Activated CD4-positive, alpha-beta T cell treated with anti-CD3 and anti-CD28 coated beads, Interleukin-2, amount 50 U/mL, for 48 hours (primary cell): ENCODE measurements at regions not wholly inside any gene's neighbourhood (a gene's known extent, or its start where the extent isn't known, plus 50 kb on each side); places are given as distances from the start of the nearest gene placed in this dataset.
"Not testable (repeated sequence)": the region's sequence is repeated elsewhere in the genome, so short reads cannot be mapped to it uniquely, and the experiment has no call there.

Experiments
- DNase-seq, 2 experiments: peaks; one replicate each; pipeline ENCODE4 v3.0.0-alpha.2; 2020

- DNase-seq = no peak
Measured at GRCh38 chrX:43423876-43424275, 232.2 kb upstream of the MAOA start.

GRCh38 chrX:43436517-43436916 is 219.6 kb upstream of the MAOA start:
- DNase-seq = no peak

DNA sequence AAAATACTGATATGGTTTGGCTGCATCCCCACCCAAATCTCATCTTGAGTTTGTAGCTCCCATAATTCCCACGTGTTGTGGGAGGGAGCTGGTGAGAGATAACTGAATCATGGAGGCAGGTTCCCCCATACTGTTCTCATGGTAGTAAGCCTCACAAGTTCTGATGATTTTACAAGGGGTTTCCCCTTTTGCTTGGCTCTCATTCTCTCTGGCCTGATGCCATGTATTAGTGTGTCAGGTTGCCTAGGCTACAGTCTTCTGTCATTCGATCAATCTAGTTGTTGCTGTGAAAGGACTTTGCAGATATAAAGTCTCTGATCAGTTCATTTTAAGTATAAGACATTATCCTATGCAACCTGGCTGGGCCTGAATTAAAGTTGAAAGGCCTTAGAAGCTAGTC is 209.3 kb upstream of the MAOA start:
- no peak for DNase-seq

DNA sequence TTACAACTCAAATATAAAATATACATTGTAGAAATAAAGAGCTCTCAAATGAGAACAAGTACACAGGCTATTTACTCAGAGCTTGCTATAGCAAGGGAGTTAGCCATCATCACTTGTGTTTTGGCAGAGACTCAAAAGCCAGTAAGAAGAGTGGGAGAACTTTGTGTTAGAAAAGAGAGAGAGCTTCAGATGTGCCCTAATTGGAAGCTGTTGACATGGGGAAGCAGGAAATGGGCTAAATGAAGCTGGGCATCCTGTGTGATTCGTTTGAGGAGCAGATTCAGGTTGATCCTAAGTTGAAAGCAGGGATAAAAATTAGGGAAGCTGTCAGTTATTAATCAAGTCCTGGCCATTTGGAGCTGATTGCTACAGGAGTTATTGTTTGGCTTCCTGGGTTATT is 207.4 kb upstream of the MAOA start:
- no peak for DNase-seq

- no peak for DNase-seq
Measured at GRCh38 chrX:43450355-43450754, 205.7 kb upstream of the MAOA start.

GRCh38 chrX:43451976-43452686 is 204.0 kb upstream of the MAOA start:
- not testable (repeated sequence) for DNase-seq

DNA sequence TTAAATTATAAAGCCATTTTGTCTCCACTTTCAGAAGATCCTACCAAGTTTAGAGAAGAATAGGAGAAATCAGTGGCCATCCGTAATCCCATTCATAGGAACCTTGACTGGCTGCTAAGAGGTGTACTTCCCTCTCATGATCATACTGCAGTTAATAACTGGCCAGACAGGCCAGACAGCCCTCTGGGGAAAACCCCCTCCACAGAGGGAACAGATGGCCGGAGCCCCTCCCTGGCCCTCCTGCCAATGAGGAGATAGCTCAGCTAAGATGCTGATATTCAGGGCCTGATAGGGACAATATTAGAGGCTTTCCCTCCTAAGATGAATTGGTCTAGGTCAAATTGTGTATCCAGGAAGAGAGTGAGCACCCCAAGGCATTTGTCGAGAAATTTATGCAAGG is 200.0 kb upstream of the MAOA start:
- no peak for DNase-seq

DNA sequence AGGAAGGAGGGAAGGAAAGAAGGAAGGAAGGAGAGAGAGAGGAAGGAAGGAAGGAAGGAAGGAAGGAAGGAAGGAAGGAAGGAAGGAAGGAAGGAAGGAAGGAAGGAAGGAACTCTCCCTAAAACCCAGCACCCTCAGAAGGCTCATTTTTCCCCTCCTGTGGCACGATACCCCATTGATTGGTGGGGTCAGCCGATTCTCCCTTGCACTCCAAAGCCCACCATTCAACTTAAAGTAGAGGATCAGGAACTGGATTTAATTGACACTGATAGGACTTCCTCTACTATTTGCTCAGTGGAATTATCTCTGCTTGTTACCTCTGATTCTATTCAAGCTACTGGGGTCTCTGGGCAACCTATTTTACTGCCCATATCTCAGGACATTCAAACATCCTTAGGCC is 199.2 kb upstream of the MAOA start:
- no peak for DNase-seq

- no peak for DNase-seq
Measured at GRCh38 chrX:43467608-43468234, 188.4 kb upstream of the MAOA start.

DNA sequence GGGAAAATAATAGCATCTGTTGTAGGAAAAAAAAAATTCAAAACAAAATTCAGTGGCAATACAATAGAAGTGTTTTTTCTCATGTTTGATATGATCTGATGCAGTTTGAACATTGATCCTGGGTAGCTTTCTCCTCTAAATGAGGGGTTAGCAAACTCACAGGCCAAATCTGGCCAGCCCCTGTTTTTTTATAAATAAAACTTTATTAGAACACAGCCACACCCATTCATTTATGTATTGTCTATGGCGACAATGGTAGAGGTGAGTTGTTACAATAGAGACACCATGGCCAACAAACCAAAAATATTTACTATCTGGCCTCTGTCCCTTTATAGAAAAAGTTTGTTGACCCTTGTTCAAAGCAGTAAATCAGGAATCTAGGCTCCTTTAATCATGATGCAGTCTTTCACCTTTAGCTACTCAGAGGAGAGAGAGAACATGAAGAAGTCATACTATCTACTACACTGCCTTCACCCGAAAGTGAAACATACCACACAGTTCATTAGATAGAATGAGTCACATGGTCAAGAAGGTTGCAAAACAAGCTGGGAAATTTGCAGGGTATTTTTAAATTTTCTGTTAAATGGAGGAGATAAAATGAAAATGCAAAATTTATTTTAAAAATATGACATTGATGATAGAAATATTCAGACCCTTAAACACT is 186.6 kb upstream of the MAOA start:
- DNase-seq = no peak

- no peak for DNase-seq
Measured at GRCh38 chrX:43474321-43474720, 181.8 kb upstream of the MAOA start.

DNA sequence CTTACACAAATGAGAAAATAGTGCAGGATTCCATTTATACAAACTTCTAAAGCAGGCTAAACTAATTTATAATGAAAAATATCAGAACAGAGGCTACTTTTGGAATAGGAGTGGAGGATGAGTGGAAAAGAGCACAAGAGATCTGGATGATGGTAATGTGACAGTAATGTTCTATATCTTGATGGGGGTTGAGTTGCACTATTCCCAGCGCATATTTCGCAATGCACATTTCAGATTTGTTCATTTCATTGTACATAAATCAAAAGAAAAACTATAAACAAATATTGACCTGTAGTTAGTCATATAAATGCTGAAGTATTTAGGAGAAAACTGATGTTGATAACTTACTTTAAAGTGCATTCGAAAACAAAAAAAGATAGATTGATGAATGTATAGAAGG is 177.0 kb upstream of the MAOA start:
- DNase-seq = no peak

DNA sequence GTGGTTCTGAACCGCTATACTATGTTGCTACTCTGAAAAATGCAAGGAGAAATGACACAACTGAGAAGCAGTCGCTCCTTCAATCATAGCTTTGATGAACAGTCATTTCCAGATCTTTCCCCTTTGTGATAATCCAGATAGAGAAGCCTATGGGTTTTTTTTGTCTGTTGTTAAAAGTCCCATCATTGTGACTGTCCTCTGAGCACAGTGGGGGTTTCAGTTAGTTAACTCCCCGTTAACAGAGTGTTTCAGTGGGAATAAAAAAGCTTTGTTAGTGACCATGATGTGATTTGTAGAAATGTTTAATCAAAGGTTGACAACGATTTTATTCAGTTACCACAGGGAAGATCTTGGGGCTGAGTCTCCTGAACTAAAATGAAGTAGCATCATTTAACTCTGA is 176.2 kb upstream of the MAOA start:
- DNase-seq = no peak

GRCh38 chrX:43481576-43481975 is 174.5 kb upstream of the MAOA start:
- no peak for DNase-seq

GRCh38 chrX:43493756-43494155 is 162.3 kb upstream of the MAOA start:
- no peak for DNase-seq

DNA sequence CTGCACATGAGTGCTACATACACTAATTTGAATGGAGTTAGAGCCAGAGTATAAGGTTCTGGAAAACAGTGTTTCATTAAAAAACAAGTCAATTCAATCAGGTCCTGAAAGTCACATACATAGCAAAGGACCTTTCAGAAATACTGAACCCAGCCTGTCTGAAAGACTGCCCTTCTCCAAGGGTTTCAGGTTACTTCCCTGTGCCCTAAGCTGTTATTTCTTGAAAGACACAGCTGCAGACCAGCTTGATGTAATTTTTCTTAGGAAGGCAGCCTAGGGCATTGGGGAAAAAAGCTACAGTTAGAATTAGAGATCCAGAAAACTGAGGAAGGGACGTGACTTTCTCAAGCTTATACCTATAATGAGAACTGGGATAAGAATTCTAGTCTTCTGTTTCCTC is 155.9 kb upstream of the MAOA start:
- no peak for DNase-seq

DNA sequence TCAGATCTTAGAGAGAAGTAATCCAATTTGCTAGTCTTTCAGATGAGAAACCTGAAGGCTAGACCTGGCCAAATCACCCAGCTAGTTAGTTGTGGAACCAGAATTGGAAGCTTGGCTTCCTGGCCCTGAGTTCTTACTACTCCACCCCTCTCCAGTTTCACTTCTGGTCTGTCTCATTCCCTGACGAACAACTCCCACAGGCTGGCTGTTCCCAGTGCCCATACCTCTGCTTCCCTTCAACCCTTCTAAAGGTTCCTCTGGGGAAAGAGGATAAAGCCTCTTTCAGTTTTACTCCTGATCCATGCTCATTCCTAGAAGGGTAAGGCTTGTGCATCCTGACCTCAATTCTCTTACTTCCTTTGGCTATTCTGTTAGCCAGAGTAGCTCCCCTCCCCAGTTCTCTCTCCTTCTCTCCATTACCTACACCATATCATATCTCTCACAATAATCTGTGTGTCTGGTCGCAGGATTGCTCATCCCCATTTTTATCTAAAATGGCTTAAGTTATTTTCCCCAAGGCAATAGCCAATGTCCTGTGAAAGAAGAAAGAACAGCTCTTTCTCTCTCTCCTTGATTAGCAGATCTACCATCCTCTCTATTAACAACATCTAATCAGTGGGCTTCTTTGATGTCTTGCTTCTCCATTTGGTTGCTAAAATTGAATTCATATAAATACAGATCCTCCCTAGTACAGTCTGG is 155.0 kb upstream of the MAOA start:
- DNase-seq = no peak

- no peak for DNase-seq
Measured at GRCh38 chrX:43504394-43504793, 151.7 kb upstream of the MAOA start.

GRCh38 chrX:43505769-43506168 is 150.3 kb upstream of the MAOA start:
- no peak for DNase-seq

GRCh38 chrX:43508694-43509093 is 147.4 kb upstream of the MAOA start:
- no peak for DNase-seq

DNA sequence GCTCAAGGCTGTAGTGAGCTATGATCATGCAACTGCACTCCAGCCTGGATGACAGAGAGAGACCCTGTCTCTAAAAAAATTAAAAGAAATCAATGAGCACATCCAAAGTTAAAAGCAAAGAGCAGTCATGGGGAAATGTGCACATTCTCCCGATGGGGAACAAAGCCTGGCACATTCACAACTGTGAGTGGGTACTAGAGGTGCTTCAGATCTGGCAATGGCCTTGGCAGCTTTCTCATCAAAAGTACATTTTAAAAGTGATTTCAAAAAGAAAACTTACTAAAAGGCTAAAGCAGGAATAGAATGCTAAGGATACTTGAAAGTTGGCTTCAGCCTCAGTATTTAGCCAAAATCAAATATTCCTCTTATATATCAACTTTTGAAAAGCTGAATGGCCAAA is 145.9 kb upstream of the MAOA start:
- no peak for DNase-seq

DNA sequence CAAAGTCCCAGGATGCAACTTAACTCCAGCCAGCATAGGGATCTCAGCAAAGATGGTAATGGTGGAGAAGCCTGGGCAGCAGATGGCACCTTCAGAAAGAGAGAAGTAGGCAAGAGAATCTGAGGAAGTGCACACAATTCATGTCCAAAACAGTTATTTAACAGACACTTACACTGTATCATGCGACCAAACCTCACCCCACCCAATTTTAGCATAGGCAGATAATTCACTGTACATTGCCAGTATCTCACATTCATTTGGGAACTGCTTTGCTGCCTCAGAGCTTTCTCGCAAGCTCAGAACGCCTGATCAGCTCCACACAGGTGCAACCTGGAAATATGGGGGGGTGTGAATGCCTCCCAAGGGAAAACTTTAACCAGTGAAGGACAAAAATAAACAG is 143.0 kb upstream of the MAOA start:
- no peak for DNase-seq

- DNase-seq = no peak
Measured at GRCh38 chrX:43514820-43515219, 141.3 kb upstream of the MAOA start.

- DNase-seq = no peak
Measured at GRCh38 chrX:43522582-43522981, 133.5 kb upstream of the MAOA start.
